ENCODE measurements at regions not wholly inside any gene's neighbourhood (a gene's known extent, or its start where the extent isn't known, plus 50 kb on each side); places are given as distances from the start of the nearest gene placed in this dataset.

GRCh38 chr11:111115890-111116289, 129.6 kb upstream of the POU2AF2 start:
- no peak for TF ChIP-seq CTCF (IDR thresholded peaks at IDR 0.05; ENCODE audit: low read depth, low read length, missing control alignments)
- no peak for DNase-seq (ENCODE audit: low read depth)
- H3K4me3 ChIP-seq (ENCODE audit: low read depth, low read length): no peak overlapping the region
- in situ Hi-C loops (cut with HindIII; ENCODE audit: low sequenced_read_pairs): no loop called here

- DNase-seq (ENCODE audit: low read depth): no peak
- in situ Hi-C loops (cut with HindIII; ENCODE audit: low sequenced_read_pairs): no loop called here
- no peak overlapping the region for H3K4me3 ChIP-seq (ENCODE audit: low read depth, low read length)
- TF ChIP-seq CTCF (IDR thresholded peaks at IDR 0.05; ENCODE audit: low read depth, low read length, missing control alignments): no peak
Observed at GRCh38 chr11:111114091-111114490, 131.4 kb upstream of the POU2AF2 start.

GRCh38 chr11:111112614-111113013, 132.9 kb upstream of the POU2AF2 start:
- TF ChIP-seq CTCF (IDR thresholded peaks at IDR 0.05; ENCODE audit: low read depth, low read length, missing control alignments): no peak
- in situ Hi-C loops (cut with HindIII; ENCODE audit: low sequenced_read_pairs): no loop called here

GRCh38 chr11:111107501-111107900, 138.0 kb upstream of the POU2AF2 start:
- in situ Hi-C loops (cut with HindIII; ENCODE audit: low sequenced_read_pairs): no loop called here
- no peak overlapping the region for H3K4me3 ChIP-seq (ENCODE audit: low read depth, low read length)
- no peak for TF ChIP-seq CTCF (IDR thresholded peaks at IDR 0.05; ENCODE audit: low read depth, low read length, missing control alignments)
- no peak for DNase-seq (ENCODE audit: low read depth)

More at GRCh38 chr11:111112614-111113013, 132.9 kb upstream of the POU2AF2 start:
- H3K4me3 ChIP-seq (ENCODE audit: low read depth, low read length): no peak overlapping the region
- no peak for DNase-seq (ENCODE audit: low read depth)

GRCh38 chr11:111106641-111107040, 138.9 kb upstream of the POU2AF2 start:
- in situ Hi-C loops (cut with HindIII; ENCODE audit: low sequenced_read_pairs): no loop called here
- no peak for DNase-seq (ENCODE audit: low read depth)
- TF ChIP-seq CTCF (IDR thresholded peaks at IDR 0.05; ENCODE audit: low read depth, low read length, missing control alignments): no peak
- H3K4me3 ChIP-seq (ENCODE audit: low read depth, low read length): no peak overlapping the region

- no peak for TF ChIP-seq CTCF (IDR thresholded peaks at IDR 0.05; ENCODE audit: low read depth, low read length, missing control alignments)
- in situ Hi-C loops (cut with HindIII; ENCODE audit: low sequenced_read_pairs): no loop called here
- H3K4me3 ChIP-seq (ENCODE audit: low read depth, low read length): no peak overlapping the region
- DNase-seq (ENCODE audit: low read depth): no peak
Observed at GRCh38 chr11:111105566-111105965, 140.0 kb upstream of the POU2AF2 start.

GRCh38 chr11:111104185-111104584, 141.3 kb upstream of the POU2AF2 start:
- no peak for DNase-seq (ENCODE audit: low read depth)
- H3K4me3 ChIP-seq (ENCODE audit: low read depth, low read length): no peak overlapping the region
- in situ Hi-C loops (cut with HindIII; ENCODE audit: low sequenced_read_pairs): no loop called here
- no peak for TF ChIP-seq CTCF (IDR thresholded peaks at IDR 0.05; ENCODE audit: low read depth, low read length, missing control alignments)
